WTC11 (cell line): ENCODE measurements at regions not wholly inside any gene's neighbourhood (a gene's known extent, or its start where the extent isn't known, plus 50 kb on each side); places are given as distances from the start of the nearest gene placed in this dataset.

Experiments
- ATAC-seq: fragments of 200-7000 bp; cut with Tn5 transposase; 2 replicates; pipeline ENCODE4 v1.10.0; 2021; ENCODE audit warnings: mild to moderate bottlenecking, moderate library complexity
- CTCF ChIA-PET: fragments of 300-600 bp; sonication (Branson Sonifier 250); formaldehyde crosslinking; loops from one replicate; lab custom pipeline; 2021; ENCODE audit warnings: antibody characterized with exemption; lab: Charles Lee
- POLR2A ChIA-PET: fragments of 350-600 bp; sonication (Branson Sonifier 250); formaldehyde crosslinking; loops from one replicate; lab custom pipeline; 2021; ENCODE audit warnings: antibody characterized with exemption; lab: Charles Lee
- DNase-seq: peaks from one replicate; pipeline ENCODE4 v3.0.0; 2021; ENCODE audit warnings: low spot score
- H3K27ac Mint-ChIP-seq: 2 replicates; pipeline ENCODE4 v1.8.0; 2021; ENCODE audit warnings: mixed read lengths
- H3K27me3 Mint-ChIP-seq: 2 replicates; pipeline ENCODE4 v1.8.0; 2021; ENCODE audit warnings: low read depth, mild to moderate bottlenecking, moderate library complexity, mixed read lengths
- H3K36me3 Mint-ChIP-seq: 2 replicates; pipeline ENCODE4 v1.8.0; 2021; ENCODE audit warnings: mixed read lengths
- H3K4me1 Mint-ChIP-seq: 2 replicates; pipeline ENCODE4 v1.8.0; 2022; ENCODE audit warnings: mixed read lengths
- H3K4me3 Mint-ChIP-seq: 2 replicates; pipeline ENCODE4 v1.8.0; 2021; ENCODE audit warnings: mild to moderate bottlenecking, moderate library complexity, mixed read lengths
- H3K9me3 Mint-ChIP-seq: 2 replicates; pipeline ENCODE4 v1.8.0; 2021; ENCODE audit warnings: mixed read lengths
- AR ChIP-seq: fragments of 250-450 bp; sonication (Bioruptor Pico); IDR thresholded peaks from 2 replicates; pipeline ENCODE4 v1.9.0; 2021; ENCODE audit warnings: mild to moderate bottlenecking
- CREB1 ChIP-seq: sonication (generic); formaldehyde crosslinking; IDR thresholded peaks from 2 replicates; pipeline ENCODE4 v1.8.0; 2023; ENCODE audit warnings: mild to moderate bottlenecking, missing genetic modification reagents
- CTCF ChIP-seq: fragments of 200-600 bp; IDR thresholded peaks from 2 replicates; pipeline ENCODE4 v1.8.0; 2022; ENCODE audit warnings: antibody characterized with exemption
- E2F4 ChIP-seq: sonication (generic); formaldehyde crosslinking; IDR thresholded peaks from 2 replicates; pipeline ENCODE4 v1.8.1; 2022; ENCODE audit warnings: low read depth, mild to moderate bottlenecking, moderate library complexity, missing genetic modification reagents, borderline replicate concordance
- EMX1 ChIP-seq: fragments of 250-450 bp; sonication (Bioruptor Pico); IDR thresholded peaks from 2 replicates; pipeline ENCODE4 v1.8.0; 2021; ENCODE audit warnings: mild to moderate bottlenecking
- GTF2I ChIP-seq: fragments of 250-450 bp; sonication (Bioruptor Pico); conservative IDR thresholded peaks from 2 replicates; pipeline ENCODE4 v1.4.0; 2021; ENCODE audit warnings: mild to moderate bottlenecking
- JUN ChIP-seq: sonication (generic); formaldehyde crosslinking; IDR thresholded peaks from 2 replicates; pipeline ENCODE4 v1.8.0; 2023; ENCODE audit warnings: mild to moderate bottlenecking, missing genetic modification reagents
- MYBL2 ChIP-seq: sonication (generic); formaldehyde crosslinking; IDR thresholded peaks from 2 replicates; pipeline ENCODE4 v1.8.1; 2023; ENCODE audit warnings: mild to moderate bottlenecking, moderate library complexity, missing genetic modification reagents
- OVOL2 ChIP-seq: fragments of 250-450 bp; sonication (Bioruptor Pico); IDR thresholded peaks from 2 replicates; pipeline ENCODE4 v1.9.0; 2021; ENCODE audit warnings: mild to moderate bottlenecking, borderline replicate concordance
- RELA ChIP-seq: sonication (generic); formaldehyde crosslinking; IDR thresholded peaks from 2 replicates; pipeline ENCODE4 v1.8.1; 2022; ENCODE audit warnings: missing genetic modification reagents, mild to moderate bottlenecking, borderline replicate concordance
- RORB ChIP-seq: fragments of 250-450 bp; sonication (Bioruptor Pico); IDR thresholded peaks from 2 replicates; pipeline ENCODE4 v1.9.0; 2021; ENCODE audit warnings: mild to moderate bottlenecking
- SOX15 ChIP-seq: fragments of 250-450 bp; sonication (Bioruptor Pico); IDR thresholded peaks from 2 replicates; pipeline ENCODE4 v1.9.0; 2021; ENCODE audit warnings: mild to moderate bottlenecking
- TEAD4 ChIP-seq: sonication (generic); formaldehyde crosslinking; IDR thresholded peaks from 2 replicates; pipeline ENCODE4 v1.8.0; 2022; ENCODE audit warnings: mild to moderate bottlenecking, missing genetic modification reagents
- USF1 ChIP-seq: sonication (generic); formaldehyde crosslinking; IDR thresholded peaks from 2 replicates; pipeline ENCODE4 v1.8.0; 2022; ENCODE audit warnings: mild to moderate bottlenecking, missing genetic modification reagents
- ZBTB21 ChIP-seq: sonication (generic); formaldehyde crosslinking; IDR thresholded peaks from 2 replicates; pipeline ENCODE4 v1.8.1; 2023; ENCODE audit warnings: mild to moderate bottlenecking, missing genetic modification reagents, borderline replicate concordance
- ZNF263 ChIP-seq: sonication (generic); formaldehyde crosslinking; IDR thresholded peaks from 2 replicates; pipeline ENCODE4 v1.8.1; 2022; ENCODE audit warnings: low read depth, mild to moderate bottlenecking, moderate library complexity, missing genetic modification reagents
- ZNF317 ChIP-seq: sonication (generic); formaldehyde crosslinking; IDR thresholded peaks from 2 replicates; pipeline ENCODE4 v1.8.1; 2023; ENCODE audit warnings: low read depth, mild to moderate bottlenecking, moderate library complexity, missing genetic modification reagents, borderline replicate concordance
- ZNF512 ChIP-seq: sonication (generic); formaldehyde crosslinking; IDR thresholded peaks from 2 replicates; pipeline ENCODE4 v1.8.1; 2022; ENCODE audit warnings: missing genetic modification reagents, borderline replicate concordance

GRCh38 chr1:188350104-188350503 lies 1521.4 kb downstream of the PLA2G4A start:
- Mint-ChIP-seq H3K4me1 (no peaks in the 10 kb centered on the region), H3K4me3 (no peak overlapping the region)
- POLR2A ChIA-PET: no interaction called here

GRCh38 chr1:188355082-188355481 lies 1526.3 kb downstream of the PLA2G4A start:
- POLR2A ChIA-PET: no interaction called here
- H3K27ac Mint-ChIP-seq: no peak overlapping the region
- TF ChIP-seq ZNF512 (CRISPR knock-in tag) (no peak), SOX15 (CRISPR knock-in tag) (no peak), RORB (CRISPR knock-in tag) (no peak), TEAD4 (no peak), MYBL2 (CRISPR knock-in tag) (no peak), OVOL2 (CRISPR knock-in tag) (no peak), E2F4 (no peak), AR (no peak), ZBTB21 (CRISPR knock-in tag) (no peak), EMX1 (CRISPR knock-in tag) (no peak)

More at GRCh38 chr1:188350104-188350503, 1521.4 kb downstream of the PLA2G4A start:
- TF ChIP-seq CTCF: no peak
- TF ChIP-seq RELA: no peak
- TF ChIP-seq USF1: no peak
- TF ChIP-seq CREB1 (CRISPR knock-in tag): no peak
- no peak for TF ChIP-seq GTF2I (CRISPR knock-in tag)
- no peak for TF ChIP-seq ZNF317 (CRISPR knock-in tag)
- TF ChIP-seq ZNF263 (CRISPR knock-in tag): no peak
- TF ChIP-seq JUN (CRISPR knock-in tag): no peak
- no peak for TF ChIP-seq AR
- TF ChIP-seq, all 79 proteins: peak for 0
- peaks cover 8% of the 10 kb centered on the region for H3K9me3 Mint-ChIP-seq
- H3K27ac Mint-ChIP-seq: no peak overlapping the region
- peaks cover 2% of the 10 kb centered on the region; the same call in 1 of the 2 replicates for H3K36me3 Mint-ChIP-seq
- DNase-seq (no peak), ATAC-seq (no peak)
- CTCF ChIA-PET: no interaction called here
- H3K27me3 Mint-ChIP-seq: no peaks in the 10 kb centered on the region

More at GRCh38 chr1:188355082-188355481, 1526.3 kb downstream of the PLA2G4A start:
- Mint-ChIP-seq H3K36me3 (peaks cover 2% of the 10 kb centered on the region; the same call in 1 of the 2 replicates), H3K9me3 (peaks cover 43% of the 10 kb centered on the region), H3K4me1 (no peaks in the 10 kb centered on the region), H3K27me3 (no peaks in the 10 kb centered on the region), H3K4me3 (no peak overlapping the region)
- DNase-seq: no peak
- CTCF ChIA-PET: no interaction called here
- peak; percentile 48 for ATAC-seq
